ENCODE measurements at regions not wholly inside any gene's neighbourhood (a gene's known extent, or its start where the extent isn't known, plus 50 kb on each side); places are given as distances from the start of the nearest gene placed in this dataset.

DNA sequence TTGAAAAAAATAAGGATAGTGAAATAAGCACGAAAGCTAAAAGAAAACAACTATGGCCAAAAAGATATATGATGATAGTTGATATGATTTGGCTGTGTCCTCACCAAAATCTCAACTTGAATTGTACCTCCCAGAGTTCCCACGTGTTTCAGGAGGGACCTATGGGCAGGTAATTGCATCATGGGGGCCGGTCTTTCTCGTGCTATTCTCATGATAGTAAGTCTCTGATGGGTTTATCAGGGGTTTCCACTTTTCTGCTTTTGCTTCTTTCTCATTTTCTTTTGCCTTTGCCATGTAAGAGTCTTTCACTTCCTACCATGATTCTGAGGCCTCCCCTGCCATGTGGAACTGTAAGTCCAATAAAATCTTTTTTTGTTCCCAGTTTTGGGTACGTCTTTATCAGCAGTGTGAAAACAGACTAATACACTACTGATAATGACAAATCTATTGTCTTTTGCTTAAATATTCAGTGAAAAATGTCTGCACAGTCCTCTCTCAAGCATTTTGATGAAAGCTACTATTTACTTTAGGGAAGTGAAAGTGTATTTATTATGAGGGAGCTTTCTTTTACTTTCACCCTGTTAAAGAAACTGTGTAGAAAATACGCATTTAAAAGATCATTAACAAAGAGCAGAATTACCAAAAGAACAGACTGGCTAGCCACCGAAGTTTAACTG, 389.1 kb downstream of the HTR1B start:
- no peak for DNase-seq (ENCODE audit: low read depth)

- no peak for DNase-seq (ENCODE audit: low read depth)
Measured at GRCh38 chr6:77073410-77073760, 389.9 kb downstream of the HTR1B start.

DNA sequence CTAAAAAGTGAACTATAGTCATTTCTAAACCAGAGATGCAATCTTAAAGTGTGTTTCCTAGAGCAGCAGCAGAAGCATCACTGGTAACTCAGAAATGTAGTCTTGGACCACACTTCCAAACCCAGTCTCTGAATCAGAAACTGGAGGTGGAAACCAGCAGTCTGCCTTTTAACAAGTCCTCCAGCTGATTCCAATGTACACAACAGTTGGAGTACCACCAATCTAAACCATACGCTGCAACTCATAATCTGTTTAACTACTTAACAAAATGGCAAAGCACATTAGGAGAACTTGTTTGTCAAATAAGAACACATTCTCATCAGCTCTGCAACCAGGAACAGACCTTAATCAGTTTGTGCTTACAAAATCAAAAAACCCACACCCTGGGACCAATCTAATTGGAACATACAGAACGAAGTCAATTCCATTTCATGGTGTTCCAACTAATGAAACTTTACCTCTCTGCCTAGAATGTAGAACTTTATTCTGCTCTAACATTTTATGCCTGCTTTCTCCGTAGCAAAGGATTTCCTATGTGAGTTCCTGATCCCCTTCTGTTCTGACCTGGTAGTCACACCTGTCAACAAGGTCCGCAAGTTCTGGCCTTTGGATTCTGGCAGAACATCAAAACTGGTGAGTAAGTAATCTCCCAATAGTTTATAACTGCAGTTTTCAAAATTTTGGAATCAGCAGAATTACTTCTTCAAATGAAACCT, 390.4 kb downstream of the HTR1B start:
- DNase-seq (ENCODE audit: low read depth), result no peak

GRCh38 chr6:77063494-77063893, 399.8 kb downstream of the HTR1B start:
- no peak for DNase-seq (ENCODE audit: low read depth)

GRCh38 chr6:77055711-77056110, 407.6 kb downstream of the HTR1B start:
- no peak for DNase-seq (ENCODE audit: low read depth)

DNA sequence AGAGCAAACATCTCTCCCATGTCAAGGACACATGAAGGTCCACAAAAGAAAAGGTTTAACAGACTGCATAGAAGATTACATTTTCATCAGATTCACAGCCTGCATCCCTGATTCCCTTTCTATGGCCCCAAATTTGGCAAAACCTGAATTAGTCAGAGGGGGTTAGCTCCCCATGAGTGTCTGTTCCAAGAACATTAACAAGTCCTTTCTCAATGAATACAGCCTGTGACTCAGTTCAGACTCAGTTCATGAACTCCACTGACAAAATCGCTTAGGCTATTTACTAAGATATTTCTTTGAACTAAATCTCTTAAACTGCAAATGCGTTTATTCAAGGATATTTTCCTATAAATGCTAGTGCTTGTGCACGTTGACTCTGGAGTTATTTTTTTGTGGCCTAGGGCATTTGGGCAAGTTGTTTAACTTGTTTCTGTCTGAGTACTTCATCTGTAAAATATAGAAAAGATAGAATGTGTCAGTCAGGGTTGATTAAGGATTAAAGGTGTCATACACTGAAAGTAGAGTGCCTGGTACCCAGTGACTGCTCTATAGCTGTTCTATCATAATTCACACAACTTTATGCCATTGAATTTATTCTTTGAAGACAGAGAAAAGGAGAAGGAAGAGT, 422.6 kb downstream of the HTR1B start:
- DNase-seq (ENCODE audit: low read depth), result peak; percentile 38

DNA sequence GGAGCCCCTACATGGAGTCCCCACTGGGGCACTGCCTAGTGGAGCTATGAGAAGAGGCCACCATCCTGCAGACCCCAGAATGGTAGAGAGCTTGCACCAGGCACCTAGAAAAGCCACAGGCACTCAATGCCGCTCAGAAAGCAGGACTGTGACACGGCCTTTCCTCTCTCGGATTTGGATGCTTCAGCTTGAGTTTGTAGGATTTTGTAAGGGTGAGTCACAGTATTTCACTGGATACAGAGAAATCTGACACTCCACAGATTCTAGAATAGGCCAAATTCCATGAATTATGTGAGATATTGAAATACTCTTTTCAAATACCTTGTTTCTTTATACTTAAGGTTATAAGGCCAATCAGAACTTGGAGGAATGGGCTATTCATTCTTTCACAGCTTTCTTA, 424.5 kb downstream of the HTR1B start:
- DNase-seq (ENCODE audit: low read depth), result peak; percentile 70

- no peak for DNase-seq (ENCODE audit: low read depth)
Measured at GRCh38 chr6:77037439-77037838, 425.9 kb downstream of the HTR1B start.

GRCh38 chr6:77036400-77036799, 426.9 kb downstream of the HTR1B start:
- DNase-seq (ENCODE audit: low read depth), result no peak

- peak; percentile 89 for DNase-seq (ENCODE audit: low read depth)
Measured at GRCh38 chr6:77034161-77034560, 429.1 kb downstream of the HTR1B start.

DNA sequence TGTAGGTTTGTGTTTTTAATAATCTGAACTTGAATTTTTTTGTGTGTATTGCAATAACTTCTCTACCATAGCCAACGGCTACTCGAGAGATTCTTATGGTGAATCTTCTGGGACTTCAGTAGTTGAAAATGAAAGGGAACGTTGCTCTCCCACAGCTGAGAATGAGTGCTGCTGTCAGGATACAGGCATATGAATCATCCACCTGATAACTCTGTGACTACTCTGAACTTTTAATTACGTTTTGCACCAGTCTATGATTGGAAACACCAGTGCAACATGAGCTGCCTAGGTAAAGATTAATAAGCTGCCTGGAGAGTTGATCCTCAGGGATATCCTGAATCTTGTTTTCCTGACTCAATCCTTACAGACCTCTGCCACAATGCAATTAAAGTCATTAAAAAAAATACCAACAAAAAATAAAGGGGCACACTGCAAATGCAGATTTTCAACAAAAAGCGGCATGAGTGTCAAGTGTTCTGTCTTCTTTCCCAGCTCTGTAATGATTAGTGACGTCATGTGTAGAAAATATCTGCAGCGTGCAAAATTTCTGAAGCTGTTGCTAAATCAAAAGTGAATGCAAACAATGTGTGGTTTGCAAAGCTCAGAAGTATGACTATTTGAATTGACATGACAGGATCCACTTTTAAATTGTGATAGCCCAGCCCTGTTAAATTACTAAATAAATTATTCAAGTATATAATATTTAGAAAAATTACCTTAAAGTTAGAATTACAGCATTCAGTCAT, 432.2 kb downstream of the HTR1B start:
- no peak for DNase-seq (ENCODE audit: low read depth)

- DNase-seq (ENCODE audit: low read depth), result no peak
Measured at GRCh38 chr6:77026341-77026740, 436.9 kb downstream of the HTR1B start.

DNA sequence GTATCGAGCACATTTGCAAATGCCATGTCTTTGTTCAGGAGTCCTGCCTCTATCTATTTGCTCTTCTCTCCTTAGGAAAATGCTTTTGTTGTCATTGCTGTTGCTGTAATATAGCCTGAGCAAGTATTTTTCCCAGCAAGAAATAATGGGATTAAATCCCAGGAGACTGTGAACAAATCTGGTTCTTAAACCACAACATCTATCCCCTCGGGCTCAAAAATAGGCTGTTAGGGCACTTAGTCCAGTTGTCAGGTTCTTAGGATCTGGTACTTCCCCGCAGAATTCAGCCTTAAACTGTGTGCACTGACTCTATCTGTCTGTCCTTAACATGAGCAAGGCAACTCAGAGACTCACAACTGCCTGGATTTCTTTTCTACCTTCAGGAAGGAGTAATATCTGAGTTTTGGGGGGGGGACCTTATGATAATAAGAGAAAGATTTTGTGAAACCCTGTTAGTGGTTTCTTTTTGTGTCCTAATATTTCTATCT, 437.5 kb downstream of the HTR1B start:
- no peak for DNase-seq (ENCODE audit: low read depth)

- DNase-seq (ENCODE audit: low read depth), result no peak
Measured at GRCh38 chr6:77021778-77022177, 441.5 kb downstream of the HTR1B start.

GRCh38 chr6:77021232-77021631, 442.1 kb downstream of the HTR1B start:
- no peak for DNase-seq (ENCODE audit: low read depth)

DNA sequence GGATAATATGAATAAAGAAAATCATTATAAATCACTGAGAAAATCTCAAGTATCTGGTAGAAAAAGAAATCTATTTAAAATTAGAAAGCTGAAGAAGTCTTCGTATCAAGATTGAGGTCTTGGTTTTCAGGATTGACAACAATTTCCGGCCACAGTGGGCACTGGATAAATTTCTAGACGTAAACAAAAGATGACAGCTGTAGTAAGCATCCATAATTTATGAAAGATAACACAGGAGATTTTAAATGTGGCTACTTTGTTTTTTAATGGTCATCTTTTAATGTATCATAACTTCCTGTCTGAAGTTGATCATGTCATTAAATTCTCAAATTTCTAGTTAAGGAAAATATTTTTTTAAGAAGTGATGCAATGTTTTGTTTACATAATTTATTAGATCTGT, 444.2 kb downstream of the HTR1B start:
- DNase-seq (ENCODE audit: low read depth), result no peak

GRCh38 chr6:77017537-77017936, 445.8 kb downstream of the HTR1B start:
- DNase-seq (ENCODE audit: low read depth), result no peak

- peak; percentile 55 for DNase-seq (ENCODE audit: low read depth)
Measured at GRCh38 chr6:77015350-77015749, 447.9 kb downstream of the HTR1B start.

DNA sequence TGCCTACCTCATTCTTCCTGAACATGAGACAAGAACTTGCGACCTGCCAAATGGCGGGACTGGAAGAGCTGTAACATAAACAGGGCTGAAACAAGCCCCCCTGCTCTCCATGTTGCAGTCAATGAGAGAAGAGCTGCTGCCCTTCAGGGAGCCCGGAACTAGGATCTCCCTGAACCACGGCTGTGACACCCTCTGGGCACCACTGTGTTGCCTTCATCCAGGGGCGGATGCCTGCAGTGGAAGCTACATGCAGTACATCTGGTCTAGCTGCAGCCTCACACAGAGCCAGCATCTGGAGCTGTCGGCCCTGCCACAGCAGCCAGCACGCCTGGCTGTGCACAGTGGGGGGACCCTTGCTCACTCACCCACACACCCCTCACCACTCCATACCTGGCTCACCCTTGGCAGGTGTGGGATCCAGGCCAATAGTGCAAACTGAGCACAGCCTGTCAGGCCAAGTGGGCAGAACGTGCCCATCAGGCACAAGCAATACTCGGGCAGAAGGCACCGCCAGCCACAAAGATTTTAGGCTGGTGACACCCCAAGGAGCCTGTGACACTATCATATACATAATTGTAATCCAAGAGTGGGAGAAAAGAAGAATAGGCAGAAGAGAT, 451.3 kb downstream of the HTR1B start:
- no peak for DNase-seq (ENCODE audit: low read depth)

- no peak for DNase-seq (ENCODE audit: low read depth)
Measured at GRCh38 chr6:77010931-77011542, 452.3 kb downstream of the HTR1B start.

DNA sequence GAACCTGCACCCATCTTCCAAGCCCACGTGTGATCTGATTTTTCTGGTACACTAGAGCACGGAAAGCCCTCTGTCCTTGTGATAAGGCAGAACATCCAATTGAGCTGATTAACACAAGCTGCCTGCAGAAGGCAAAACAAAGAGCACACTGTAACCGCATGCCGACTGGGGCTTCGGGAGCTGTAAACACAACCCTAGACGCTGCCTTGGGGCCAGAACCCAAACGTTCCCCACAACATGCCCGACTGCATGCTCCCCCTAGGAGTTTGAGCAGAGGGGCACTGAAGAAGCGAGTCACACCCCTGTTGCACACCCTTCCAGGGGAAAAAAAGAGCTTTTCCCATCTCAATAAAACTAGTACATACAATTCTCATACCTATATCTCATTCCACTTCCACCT, 470.7 kb downstream of the HTR1B start:
- no peak for DNase-seq (ENCODE audit: low read depth)

DNA sequence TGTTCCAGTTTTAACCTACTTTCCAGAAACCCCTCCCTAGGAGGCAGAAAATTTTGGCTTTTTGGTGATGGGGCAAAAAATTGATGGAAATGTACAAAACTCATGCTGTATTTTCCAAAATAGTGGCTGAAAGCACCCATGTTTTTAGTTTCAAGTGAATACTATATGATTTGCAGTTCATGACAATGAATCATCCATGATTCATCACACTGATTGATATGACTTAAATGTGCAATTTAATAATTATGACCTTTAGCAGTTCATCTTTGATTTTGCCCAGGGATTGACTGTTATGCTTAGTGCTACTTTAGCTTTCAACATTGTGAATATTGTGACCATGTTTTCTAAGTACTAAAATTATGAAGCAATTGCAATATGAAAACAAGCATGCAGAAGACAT, 478.7 kb downstream of the HTR1B start:
- no peak for DNase-seq (ENCODE audit: low read depth)

All from EH (cell line).